ENCODE measurements at regions not wholly inside any gene's neighbourhood (a gene's known extent, or its start where the extent isn't known, plus 50 kb on each side); places are given as distances from the start of the nearest gene placed in this dataset.

GRCh38 chr16:9238346-9238745, 146.9 kb downstream of the HAPSTR1 start:
- TF ChIP-seq ZNF707 (tag by site-specific recombination; IDR thresholded peaks at IDR 0.05) (no peak), ZBTB21 (tag by site-specific recombination; IDR thresholded peaks at IDR 0.05) (no peak), PATZ1 (tag by site-specific recombination; IDR thresholded peaks at IDR 0.05) (no peak), HOXD13 (CRISPR knock-in tag; IDR thresholded peaks at IDR 0.05; ENCODE audit: borderline replicate concordance) (no peak)
- TF ChIP-seq, protein P1, sequence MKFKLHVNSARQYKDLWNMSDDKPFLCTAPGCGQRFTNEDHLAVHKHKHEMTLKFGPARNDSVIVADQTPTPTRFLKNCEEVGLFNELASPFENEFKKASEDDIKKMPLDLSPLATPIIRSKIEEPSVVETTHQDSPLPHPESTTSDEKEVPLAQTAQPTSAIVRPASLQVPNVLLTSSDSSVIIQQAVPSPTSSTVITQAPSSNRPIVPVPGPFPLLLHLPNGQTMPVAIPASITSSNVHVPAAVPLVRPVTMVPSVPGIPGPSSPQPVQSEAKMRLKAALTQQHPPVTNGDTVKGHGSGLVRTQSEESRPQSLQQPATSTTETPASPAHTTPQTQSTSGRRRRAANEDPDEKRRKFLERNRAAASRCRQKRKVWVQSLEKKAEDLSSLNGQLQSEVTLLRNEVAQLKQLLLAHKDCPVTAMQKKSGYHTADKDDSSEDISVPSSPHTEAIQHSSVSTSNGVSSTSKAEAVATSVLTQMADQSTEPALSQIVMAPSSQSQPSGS (tag by site-specific recombination; IDR thresholded peaks at IDR 0.05; ENCODE audit: low read depth), result no peak
- TF ChIP-seq, protein P2, sequence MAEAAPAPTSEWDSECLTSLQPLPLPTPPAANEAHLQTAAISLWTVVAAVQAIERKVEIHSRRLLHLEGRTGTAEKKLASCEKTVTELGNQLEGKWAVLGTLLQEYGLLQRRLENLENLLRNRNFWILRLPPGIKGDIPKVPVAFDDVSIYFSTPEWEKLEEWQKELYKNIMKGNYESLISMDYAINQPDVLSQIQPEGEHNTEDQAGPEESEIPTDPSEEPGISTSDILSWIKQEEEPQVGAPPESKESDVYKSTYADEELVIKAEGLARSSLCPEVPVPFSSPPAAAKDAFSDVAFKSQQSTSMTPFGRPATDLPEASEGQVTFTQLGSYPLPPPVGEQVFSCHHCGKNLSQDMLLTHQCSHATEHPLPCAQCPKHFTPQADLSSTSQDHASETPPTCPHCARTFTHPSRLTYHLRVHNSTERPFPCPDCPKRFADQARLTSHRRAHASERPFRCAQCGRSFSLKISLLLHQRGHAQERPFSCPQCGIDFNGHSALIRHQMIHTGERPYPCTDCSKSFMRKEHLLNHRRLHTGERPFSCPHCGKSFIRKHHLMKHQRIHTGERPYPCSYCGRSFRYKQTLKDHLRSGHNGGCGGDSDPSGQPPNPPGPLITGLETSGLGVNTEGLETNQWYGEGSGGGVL (tag by site-specific recombination; IDR thresholded peaks at IDR 0.05), result no peak
